HCT116 (cell line): ENCODE measurements at regions not wholly inside any gene's neighbourhood (a gene's known extent, or its start where the extent isn't known, plus 50 kb on each side); places are given as distances from the start of the nearest gene placed in this dataset.

Experiments used
- ATAC-seq: fragments of 200-7000 bp; cut with Tn5 transposase; 2 replicates; pipeline ENCODE4 v1.9.1; 2020; ENCODE audit warnings: mild to moderate bottlenecking, moderate library complexity
- BruUV-seq: library from RNA; stranded (reverse); fragments of 400-500 nt; replicated peaks from 2 replicates; lab custom pipeline; 2021; lab: Mats Ljungman, UMichigan
- CTCF ChIA-PET: fragments of 300-600 bp; sonication (Branson Sonifier 250); formaldehyde crosslinking; loops from one replicate; lab custom pipeline; 2021; ENCODE audit warnings: antibody characterized with exemption; lab: Charles Lee
- POLR2A ChIA-PET: fragments of 300-600, 350-600 bp; sonication (Branson Sonifier 250); formaldehyde crosslinking; loops from one replicate; lab custom pipeline; 2021; ENCODE audit warnings: antibody characterized with exemption; lab: Charles Lee
- RAD21 ChIA-PET, 2 experiments: fragments of 300-600 bp; sonication (Branson Sonifier 250); formaldehyde crosslinking; loops; one replicate each; lab custom pipeline; 2023; ENCODE audit warnings: low total read pairs in 2 of 2; ENCODE audit not compliant: uncharacterized antibody in 2 of 2, unreplicated experiment in 2 of 2, low non-redundant PET in 1 of 2; lab: Charles Lee
- DNase-seq: peaks from one replicate; pipeline ENCODE4 v3.0.0-alpha.2; 2010; ENCODE audit warnings: low read depth, low spot score
- H2AFZ ChIP-seq: fragments of 200-600 bp; shearing (Covaris generic), sonication (generic); 2 replicates; pipeline ENCODE4 v1.6.1; 2017; ENCODE audit warnings: low read depth, mixed run types, mixed read lengths, antibody characterized with exemption, low read length; ENCODE audit not compliant: poor library complexity, severe bottlenecking
- H3K27ac ChIP-seq: 2 replicates; pipeline ENCODE4 v1.5.1; 2012; ENCODE audit warnings: low read depth, low read length
- H3K27me3 ChIP-seq: fragments of 200-600 bp; sonication (generic); 2 replicates; pipeline ENCODE4 v1.6.1; 2016; ENCODE audit warnings: mixed run types, low read length, mixed read lengths; ENCODE audit not compliant: insufficient read depth
- H3K36me3 ChIP-seq, 2 experiments: fragments of 200-500 bp in 1 of 2; fragments of 200-600 bp in 1 of 2; sonication (Bioruptor generic) in 1 of 2; sonication (generic) in 1 of 2; 2 replicates each; pipeline versions ENCODE4 v1.5.1 to v1.6.1; 2014 to 2016; ENCODE audit warnings: low read length in 2 of 2, inconsistent platforms in 1 of 2, mixed read lengths in 1 of 2, mixed run types in 1 of 2; ENCODE audit not compliant: insufficient read depth in 2 of 2, control insufficient read depth in 1 of 2
- H3K4me1 ChIP-seq, 2 experiments: fragments of 200-600 bp in 1 of 2; sonication (generic) in 1 of 2; 2 replicates each; pipeline versions ENCODE4 v1.5.1 to v1.6.1; 2012 to 2017; ENCODE audit warnings: low read length in 2 of 2, inconsistent platforms in 1 of 2, mild to moderate bottlenecking in 1 of 2, mixed read lengths in 1 of 2, mixed run types in 1 of 2, moderate library complexity in 1 of 2; ENCODE audit not compliant: insufficient read depth in 2 of 2, control insufficient read depth in 1 of 2
- H3K4me2 ChIP-seq: fragments of 200-600 bp; sonication (generic); 2 replicates; pipeline ENCODE4 v1.6.1; 2017; ENCODE audit warnings: mixed run types, low read length, mixed read lengths
- H3K4me3 ChIP-seq, 2 experiments: fragments of 200-600 bp in 1 of 2; sonication (generic) in 1 of 2; replicated peaks in 1 of 2; 2 replicates each; pipeline ENCODE4 v1.5.1; 2011 to 2016; ENCODE audit warnings: low read length in 2 of 2, control low read depth in 1 of 2, low read depth in 1 of 2, mild to moderate bottlenecking in 1 of 2, mixed read lengths in 1 of 2, mixed run types in 1 of 2
- H3K79me2 ChIP-seq: fragments of 200-600 bp; sonication (generic); 2 replicates; pipeline ENCODE4 v1.6.1; 2017; ENCODE audit warnings: mild to moderate bottlenecking, mixed run types, low read length, moderate library complexity, mixed read lengths; ENCODE audit not compliant: insufficient read depth
- H3K9ac ChIP-seq: fragments of 200-600 bp; sonication (generic); 2 replicates; pipeline ENCODE4 v1.6.1; 2016; ENCODE audit warnings: low read length, mixed read lengths
- H3K9me2 ChIP-seq: fragments of 200-600 bp; sonication (generic), shearing (Covaris generic); 2 replicates; pipeline ENCODE4 v1.6.1; 2017; ENCODE audit warnings: mixed run types, mild to moderate bottlenecking, moderate library complexity; ENCODE audit not compliant: insufficient read depth
- H3K9me3 ChIP-seq, 2 experiments: fragments of 200-500 bp in 1 of 2; fragments of 200-600 bp in 1 of 2; sonication (Bioruptor generic) in 1 of 2; sonication (generic) in 1 of 2; 2 replicates each; pipeline ENCODE4 v1.6.1; 2014 to 2017; ENCODE audit warnings: low read length in 2 of 2, mixed read lengths in 2 of 2, inconsistent platforms in 1 of 2, low read depth in 1 of 2, mild to moderate bottlenecking in 1 of 2, mixed run types in 1 of 2, moderate library complexity in 1 of 2; ENCODE audit not compliant: control insufficient read depth in 1 of 2, insufficient read depth in 1 of 2
- H4K20me1 ChIP-seq: fragments of 200-600 bp; sonication (generic), shearing (Covaris generic); 2 replicates; pipeline ENCODE4 v1.6.1; 2017; ENCODE audit warnings: mixed run types, mild to moderate bottlenecking, moderate library complexity; ENCODE audit not compliant: insufficient read depth
- CEBPB ChIP-seq: IDR thresholded peaks from 2 replicates; pipeline ENCODE4 v1.6.1; 2012; ENCODE audit warnings: low read depth
- EGR1 ChIP-seq: IDR thresholded peaks from 2 replicates; pipeline ENCODE4 v1.6.1; 2012; ENCODE audit warnings: low read depth
- ELF1 ChIP-seq: IDR thresholded peaks from 2 replicates; pipeline ENCODE4 v1.6.1; 2012; ENCODE audit warnings: low read depth, borderline replicate concordance
- EZH2 ChIP-seq: fragments of 200-600 bp; sonication (generic); IDR thresholded peaks from 2 replicates; pipeline ENCODE4 v1.6.1; 2017; ENCODE audit warnings: antibody characterized with exemption, mixed run types
- FOSL1 ChIP-seq: IDR thresholded peaks from 2 replicates; pipeline ENCODE4 v1.6.1; 2012; ENCODE audit warnings: low read depth
- JUND ChIP-seq: IDR thresholded peaks from 2 replicates; pipeline ENCODE4 v1.6.1; 2012
- MAX ChIP-seq: IDR thresholded peaks from 2 replicates; pipeline ENCODE4 v1.6.1; 2012
- POLR2A ChIP-seq: IDR thresholded peaks from 2 replicates; pipeline ENCODE4 v1.7.0; 2011; ENCODE audit warnings: borderline replicate concordance; ENCODE audit not compliant: insufficient read depth, insufficient read length; ENCODE audit errors: extremely low read depth
- POLR2AphosphoS5 ChIP-seq: IDR thresholded peaks from 2 replicates; pipeline ENCODE4 v1.6.1; 2011; ENCODE audit warnings: mild to moderate bottlenecking, low read depth, low read length, moderate library complexity
- SIN3A ChIP-seq: IDR thresholded peaks from 2 replicates; pipeline ENCODE4 v1.6.1; 2012; ENCODE audit warnings: low read depth
- SP1 ChIP-seq: IDR thresholded peaks from 2 replicates; pipeline ENCODE4 v1.6.1; 2012; ENCODE audit warnings: low read depth
- TCF7L2 ChIP-seq: IDR thresholded peaks from 2 replicates; pipeline ENCODE4 v1.7.0; 2011; ENCODE audit warnings: borderline replicate concordance, inconsistent platforms; ENCODE audit not compliant: insufficient read depth, insufficient read length; ENCODE audit errors: extremely low read depth
- YY1 ChIP-seq: IDR thresholded peaks from 2 replicates; pipeline ENCODE4 v1.6.1; 2011; ENCODE audit warnings: low read length, low read depth, moderate library complexity, mild to moderate bottlenecking; ENCODE audit not compliant: insufficient replicate concordance; ENCODE audit errors: extremely low read depth
- ZFX ChIP-seq: fragments of 450-650 bp; IDR thresholded peaks from 2 replicates; pipeline ENCODE4 v1.6.1; 2017
- ZNF274 ChIP-seq: fragments of 200-500 bp; sonication (Bioruptor generic); IDR thresholded peaks from 2 replicates; pipeline ENCODE4 v1.6.1; 2014; ENCODE audit warnings: mild to moderate bottlenecking, low read depth, low read length, inconsistent platforms
- intact Hi-C: fragments of 100-400 bp; cut with micrococcal nuclease; formaldehyde crosslinking; loops from 2 replicates; pipeline ENCODE4 v1.10.0; 2022
- TF ChIP-seq, protein P1 (sequence below): IDR thresholded peaks from 2 replicates; pipeline ENCODE4 v1.6.1; 2011; ENCODE audit warnings: mild to moderate bottlenecking, low read length, moderate library complexity; ENCODE audit not compliant: insufficient replicate concordance; ENCODE audit errors: extremely low read depth
- TF ChIP-seq, protein P2 (sequence below): IDR thresholded peaks from 2 replicates; pipeline ENCODE4 v1.6.1; 2012; ENCODE audit warnings: low read depth

DNA sequence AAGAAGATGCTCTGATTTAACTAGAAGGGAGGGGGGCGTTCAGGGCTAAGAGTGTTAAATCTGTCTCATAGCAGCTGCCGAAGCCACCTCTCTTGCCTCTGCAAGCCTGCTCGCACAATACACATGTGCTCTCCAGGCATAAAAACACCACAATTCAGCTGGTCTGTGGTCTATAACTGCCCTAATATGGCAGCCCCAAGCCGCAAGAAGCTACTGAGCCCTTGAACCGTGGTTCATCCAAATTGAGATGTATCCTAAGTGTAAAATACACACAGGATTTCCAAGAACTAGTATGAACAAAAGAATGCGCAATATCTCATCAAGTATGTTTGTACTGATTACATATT, 70.8 kb upstream of the FGFR2 start:
- Histone ChIP-seq H3K4me3 (no peak overlapping the region), H3K79me2 (no peaks in the 10 kb centered on the region), H2AFZ (no peak overlapping the region), H3K27me3 (no peaks in the 10 kb centered on the region), H4K20me1 (no peaks in the 10 kb centered on the region), H3K9me3 (no peaks in the 10 kb centered on the region), H3K27ac (no peak overlapping the region), H3K9me2 (no peaks in the 10 kb centered on the region), H3K4me1 (no peaks in the 10 kb centered on the region), H3K9ac (no peak overlapping the region), H3K36me3 (no peaks in the 10 kb centered on the region), H3K4me2 (no peak overlapping the region)
- ChIA-PET CTCF (no interaction called here), RAD21 (no interaction called here), POLR2A (no interaction called here)
- ATAC-seq: no peak
- intact Hi-C loops: loop anchor here (10.0 kb wide), 1 partner anchor 724 kb away; no protein-coding TSS in a partner anchor
- DNase-seq: no peak
- TF ChIP-seq ZFX (no peak), EGR1 (no peak), ELF1 (no peak), SP1 (no peak), FOSL1 (no peak), TCF7L2 (no peak), ZNF274 (no peak)
- no TSS peak for BruUV-seq

DNA sequence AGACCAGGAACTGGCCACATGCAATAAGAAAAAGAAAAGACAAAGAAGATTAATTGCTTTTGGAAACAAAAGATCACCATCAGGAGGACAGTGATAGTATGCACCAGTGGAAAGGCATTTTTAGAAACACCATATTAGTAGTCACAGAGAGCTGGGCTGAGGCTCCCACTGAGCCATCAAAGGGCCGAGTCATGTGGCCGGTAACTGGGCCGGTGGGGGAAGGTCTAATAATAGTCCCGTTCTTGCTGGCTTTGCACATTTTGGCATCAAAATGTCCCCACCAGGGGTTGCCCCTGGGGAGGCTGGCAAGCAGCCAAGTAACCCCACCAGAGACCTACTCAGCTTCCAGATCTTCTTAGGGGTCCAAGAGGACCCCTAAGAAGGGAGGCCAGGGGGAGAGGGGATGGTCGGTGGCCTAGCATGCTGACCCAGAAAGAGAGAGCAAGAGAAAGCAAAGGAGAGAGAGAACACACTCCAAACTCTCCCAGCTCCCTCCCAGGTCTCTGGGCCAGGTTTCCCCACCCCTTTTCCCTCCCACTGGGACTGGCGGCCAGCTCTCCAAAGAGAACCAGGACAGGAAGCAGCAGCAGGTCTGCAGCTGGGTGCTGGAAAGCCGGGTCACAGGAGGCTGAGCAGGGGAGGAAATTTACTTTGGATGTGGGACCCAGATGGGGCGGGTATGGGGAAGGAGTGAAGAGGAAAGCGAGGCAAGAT, 70.2 kb upstream of the FGFR2 start:
- Histone ChIP-seq H3K4me2 (no peak overlapping the region), H3K9ac (no peak overlapping the region), H3K27me3 (no peaks in the 10 kb centered on the region), H3K4me3 (no peak overlapping the region), H3K9me3 (no peaks in the 10 kb centered on the region), H3K79me2 (no peaks in the 10 kb centered on the region), H3K36me3 (no peaks in the 10 kb centered on the region), H3K4me1 (peaks cover 0 to 3% of the 10 kb centered on the region in 2 experiments; a peak in 1 of 4 replicates), H3K27ac (no peak overlapping the region), H2AFZ (no peak overlapping the region), H3K9me2 (no peaks in the 10 kb centered on the region), H4K20me1 (no peaks in the 10 kb centered on the region)
- RAD21 ChIA-PET: no interaction called here
- ATAC-seq: peak; percentile 30; the same call in 1 of the 2 replicates
- intact Hi-C loops: loop anchor here (10.0 kb wide), 1 partner anchor 724 kb away; no protein-coding TSS in a partner anchor
- DNase-seq: no peak
- CTCF ChIA-PET: no interaction called here
- POLR2A ChIA-PET: no interaction called here
- BruUV-seq: no TSS peak
- TF ChIP-seq POLR2A (no peak), JUND (no peak), YY1 (no peak), MAX (no peak), CEBPB (no peak), SIN3A (no peak), POLR2AphosphoS5 (no peak), EZH2 (no peak)
- TF ChIP-seq, protein P1, sequence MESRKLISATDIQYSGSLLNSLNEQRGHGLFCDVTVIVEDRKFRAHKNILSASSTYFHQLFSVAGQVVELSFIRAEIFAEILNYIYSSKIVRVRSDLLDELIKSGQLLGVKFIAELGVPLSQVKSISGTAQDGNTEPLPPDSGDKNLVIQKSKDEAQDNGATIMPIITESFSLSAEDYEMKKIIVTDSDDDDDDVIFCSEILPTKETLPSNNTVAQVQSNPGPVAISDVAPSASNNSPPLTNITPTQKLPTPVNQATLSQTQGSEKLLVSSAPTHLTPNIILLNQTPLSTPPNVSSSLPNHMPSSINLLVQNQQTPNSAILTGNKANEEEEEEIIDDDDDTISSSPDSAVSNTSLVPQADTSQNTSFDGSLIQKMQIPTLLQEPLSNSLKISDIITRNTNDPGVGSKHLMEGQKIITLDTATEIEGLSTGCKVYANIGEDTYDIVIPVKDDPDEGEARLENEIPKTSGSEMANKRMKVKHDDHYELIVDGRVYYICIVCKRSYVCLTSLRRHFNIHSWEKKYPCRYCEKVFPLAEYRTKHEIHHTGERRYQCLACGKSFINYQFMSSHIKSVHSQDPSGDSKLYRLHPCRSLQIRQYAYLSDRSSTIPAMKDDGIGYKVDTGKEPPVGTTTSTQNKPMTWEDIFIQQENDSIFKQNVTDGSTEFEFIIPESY: no peak
- TF ChIP-seq, protein P2, sequence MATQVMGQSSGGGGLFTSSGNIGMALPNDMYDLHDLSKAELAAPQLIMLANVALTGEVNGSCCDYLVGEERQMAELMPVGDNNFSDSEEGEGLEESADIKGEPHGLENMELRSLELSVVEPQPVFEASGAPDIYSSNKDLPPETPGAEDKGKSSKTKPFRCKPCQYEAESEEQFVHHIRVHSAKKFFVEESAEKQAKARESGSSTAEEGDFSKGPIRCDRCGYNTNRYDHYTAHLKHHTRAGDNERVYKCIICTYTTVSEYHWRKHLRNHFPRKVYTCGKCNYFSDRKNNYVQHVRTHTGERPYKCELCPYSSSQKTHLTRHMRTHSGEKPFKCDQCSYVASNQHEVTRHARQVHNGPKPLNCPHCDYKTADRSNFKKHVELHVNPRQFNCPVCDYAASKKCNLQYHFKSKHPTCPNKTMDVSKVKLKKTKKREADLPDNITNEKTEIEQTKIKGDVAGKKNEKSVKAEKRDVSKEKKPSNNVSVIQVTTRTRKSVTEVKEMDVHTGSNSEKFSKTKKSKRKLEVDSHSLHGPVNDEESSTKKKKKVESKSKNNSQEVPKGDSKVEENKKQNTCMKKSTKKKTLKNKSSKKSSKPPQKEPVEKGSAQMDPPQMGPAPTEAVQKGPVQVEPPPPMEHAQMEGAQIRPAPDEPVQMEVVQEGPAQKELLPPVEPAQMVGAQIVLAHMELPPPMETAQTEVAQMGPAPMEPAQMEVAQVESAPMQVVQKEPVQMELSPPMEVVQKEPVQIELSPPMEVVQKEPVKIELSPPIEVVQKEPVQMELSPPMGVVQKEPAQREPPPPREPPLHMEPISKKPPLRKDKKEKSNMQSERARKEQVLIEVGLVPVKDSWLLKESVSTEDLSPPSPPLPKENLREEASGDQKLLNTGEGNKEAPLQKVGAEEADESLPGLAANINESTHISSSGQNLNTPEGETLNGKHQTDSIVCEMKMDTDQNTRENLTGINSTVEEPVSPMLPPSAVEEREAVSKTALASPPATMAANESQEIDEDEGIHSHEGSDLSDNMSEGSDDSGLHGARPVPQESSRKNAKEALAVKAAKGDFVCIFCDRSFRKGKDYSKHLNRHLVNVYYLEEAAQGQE: no peak
